Endothelial cell of umbilical vein (primary cell): ENCODE measurements at regions not wholly inside any gene's neighbourhood (a gene's known extent, or its start where the extent isn't known, plus 50 kb on each side); places are given as distances from the start of the nearest gene placed in this dataset.

Experiments
- FOS ChIP-seq: IDR thresholded peaks from 2 replicates; pipeline ENCODE4 v1.6.1; 2011; ENCODE audit warnings: mild to moderate bottlenecking, low read length, moderate library complexity, borderline replicate concordance; ENCODE audit not compliant: insufficient read depth
- GATA2 ChIP-seq: IDR thresholded peaks from 2 replicates; pipeline ENCODE4 v1.7.0; 2011; ENCODE audit warnings: low read depth, mild to moderate bottlenecking, moderate library complexity, mixed read lengths, low read length; ENCODE audit not compliant: insufficient read length, insufficient read depth
- JUN ChIP-seq: IDR thresholded peaks from 2 replicates; pipeline ENCODE4 v1.6.1; 2011; ENCODE audit warnings: borderline replicate concordance, low read depth; ENCODE audit not compliant: insufficient read length, insufficient read depth
- MAX ChIP-seq: IDR thresholded peaks from 2 replicates; pipeline ENCODE4 v1.6.1; 2011; ENCODE audit not compliant: insufficient read depth, insufficient read length
- POLR2A ChIP-seq: IDR thresholded peaks from 2 replicates; pipeline ENCODE4 v1.6.1; 2012; ENCODE audit warnings: low read depth, mild to moderate bottlenecking, control low read depth, low read length
- POLR2AphosphoS5 ChIP-seq: IDR thresholded peaks from 2 replicates; pipeline ENCODE4 v1.6.1; 2012; ENCODE audit warnings: low read depth, mild to moderate bottlenecking, control low read depth, low read length, moderate library complexity; ENCODE audit not compliant: insufficient read depth
- TF ChIP-seq, protein P1 (sequence below), 2 donors: IDR thresholded peaks; 1 replicate in 1 of 2; 2 replicates in 1 of 2; pipeline ENCODE4 v1.5.1; 2011; ENCODE audit warnings: low read length in 2 of 2, mild to moderate bottlenecking in 2 of 2, moderate library complexity in 2 of 2, control low read depth in 1 of 2, inconsistent platforms in 1 of 2, low read depth in 1 of 2; ENCODE audit not compliant: insufficient read depth in 1 of 2; ENCODE audit errors: extremely low read depth in 1 of 2

GRCh38 chr20:19859444-19859843 lies 101.4 kb downstream of the RIN2 start:
- TF ChIP-seq JUN (no peak), POLR2A (no peak), MAX (no peak), POLR2AphosphoS5 (no peak), GATA2 (no peak), FOS (no peak)
- TF ChIP-seq, protein P1, sequence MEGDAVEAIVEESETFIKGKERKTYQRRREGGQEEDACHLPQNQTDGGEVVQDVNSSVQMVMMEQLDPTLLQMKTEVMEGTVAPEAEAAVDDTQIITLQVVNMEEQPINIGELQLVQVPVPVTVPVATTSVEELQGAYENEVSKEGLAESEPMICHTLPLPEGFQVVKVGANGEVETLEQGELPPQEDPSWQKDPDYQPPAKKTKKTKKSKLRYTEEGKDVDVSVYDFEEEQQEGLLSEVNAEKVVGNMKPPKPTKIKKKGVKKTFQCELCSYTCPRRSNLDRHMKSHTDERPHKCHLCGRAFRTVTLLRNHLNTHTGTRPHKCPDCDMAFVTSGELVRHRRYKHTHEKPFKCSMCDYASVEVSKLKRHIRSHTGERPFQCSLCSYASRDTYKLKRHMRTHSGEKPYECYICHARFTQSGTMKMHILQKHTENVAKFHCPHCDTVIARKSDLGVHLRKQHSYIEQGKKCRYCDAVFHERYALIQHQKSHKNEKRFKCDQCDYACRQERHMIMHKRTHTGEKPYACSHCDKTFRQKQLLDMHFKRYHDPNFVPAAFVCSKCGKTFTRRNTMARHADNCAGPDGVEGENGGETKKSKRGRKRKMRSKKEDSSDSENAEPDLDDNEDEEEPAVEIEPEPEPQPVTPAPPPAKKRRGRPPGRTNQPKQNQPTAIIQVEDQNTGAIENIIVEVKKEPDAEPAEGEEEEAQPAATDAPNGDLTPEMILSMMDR (IDR thresholded peaks at IDR 0.05; ENCODE audit: extremely low read depth in 1 of 2, insufficient read depth in 1 of 2, low read depth in 1 of 2, low read length in 2 of 2): no peak
